PC-9 (cell line): ENCODE measurements at regions not wholly inside any gene's neighbourhood (a gene's known extent, or its start where the extent isn't known, plus 50 kb on each side); places are given as distances from the start of the nearest gene placed in this dataset.
"Not testable (repeated sequence)": the region's sequence is repeated elsewhere in the genome, so short reads cannot be mapped to it uniquely, and the experiment has no call there.

Experiments used
- CTCF ChIP-seq: fragments of 200-600 bp; sonication (generic); conservative IDR thresholded peaks from 2 replicates; pipeline ENCODE4 v1.6.1; 2017; ENCODE audit warnings: mixed run types, antibody characterized with exemption, mild to moderate bottlenecking, moderate library complexity
- EZH2 ChIP-seq: fragments of 200-600 bp; sonication (generic); IDR thresholded peaks from 2 replicates; pipeline ENCODE4 v1.8.0; 2017; ENCODE audit warnings: antibody characterized with exemption, low read depth

- TF ChIP-seq CTCF, EZH2: not testable (repeated sequence)
These were observed 120.3 kb upstream of the FAM240B start for GRCh38 chr9:38840213-38840612.
